RWPE1 (cell line): ENCODE measurements at regions not wholly inside any gene's neighbourhood (a gene's known extent, or its start where the extent isn't known, plus 50 kb on each side); places are given as distances from the start of the nearest gene placed in this dataset.

Source experiments
- CTCF ChIA-PET: fragments of 350-600 bp; sonication (Branson Sonifier 250); formaldehyde crosslinking; extraction: SDS; loops from one replicate; lab custom pipeline; 2021; lab: Yijun Ruan, JAX
- POLR2A ChIA-PET: fragments of 400-600 bp; formaldehyde crosslinking; extraction: SDS; loops from one replicate; lab custom pipeline; 2020; ENCODE audit warnings: antibody characterized with exemption; ENCODE audit not compliant: low non-redundant PET; lab: Yijun Ruan, JAX
- DNase-seq: peaks from one replicate; pipeline ENCODE4 v3.0.0; 2012; ENCODE audit warnings: low spot score
- H3K27ac ChIP-seq: fragments of 450-650 bp; 2 replicates; pipeline ENCODE4 v1.5.1; 2017
- TF ChIP-seq, protein P1 (sequence below): fragments of 450-650 bp; conservative IDR thresholded peaks from 2 replicates; pipeline ENCODE4 v1.5.1; 2017; ENCODE audit warnings: low read depth, mild to moderate bottlenecking

DNA sequence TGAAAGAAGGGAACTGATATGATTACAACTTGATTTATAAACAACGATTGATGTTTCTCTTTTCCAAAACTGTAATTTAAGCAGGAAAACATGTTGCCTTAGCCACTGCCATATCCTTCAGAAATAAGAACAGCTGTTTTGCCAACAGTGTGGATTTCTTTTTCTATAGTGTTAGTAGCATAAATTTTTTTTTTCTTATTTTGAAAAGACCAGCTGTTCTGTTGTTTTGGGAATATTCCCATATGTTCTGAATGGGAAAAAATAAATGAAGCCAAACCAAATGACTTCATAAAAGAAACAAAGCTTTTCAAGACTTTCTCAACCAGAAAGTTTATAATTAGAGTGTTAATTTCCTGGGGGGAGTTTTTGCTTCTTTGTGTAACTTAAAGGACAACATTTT lies 83.9 kb upstream of the ARHGAP24 start:
- POLR2A ChIA-PET: no interaction called here
- no peak overlapping the region for H3K27ac ChIP-seq
- CTCF ChIA-PET: no interaction called here
- DNase-seq: no peak
- TF ChIP-seq, protein P1, sequence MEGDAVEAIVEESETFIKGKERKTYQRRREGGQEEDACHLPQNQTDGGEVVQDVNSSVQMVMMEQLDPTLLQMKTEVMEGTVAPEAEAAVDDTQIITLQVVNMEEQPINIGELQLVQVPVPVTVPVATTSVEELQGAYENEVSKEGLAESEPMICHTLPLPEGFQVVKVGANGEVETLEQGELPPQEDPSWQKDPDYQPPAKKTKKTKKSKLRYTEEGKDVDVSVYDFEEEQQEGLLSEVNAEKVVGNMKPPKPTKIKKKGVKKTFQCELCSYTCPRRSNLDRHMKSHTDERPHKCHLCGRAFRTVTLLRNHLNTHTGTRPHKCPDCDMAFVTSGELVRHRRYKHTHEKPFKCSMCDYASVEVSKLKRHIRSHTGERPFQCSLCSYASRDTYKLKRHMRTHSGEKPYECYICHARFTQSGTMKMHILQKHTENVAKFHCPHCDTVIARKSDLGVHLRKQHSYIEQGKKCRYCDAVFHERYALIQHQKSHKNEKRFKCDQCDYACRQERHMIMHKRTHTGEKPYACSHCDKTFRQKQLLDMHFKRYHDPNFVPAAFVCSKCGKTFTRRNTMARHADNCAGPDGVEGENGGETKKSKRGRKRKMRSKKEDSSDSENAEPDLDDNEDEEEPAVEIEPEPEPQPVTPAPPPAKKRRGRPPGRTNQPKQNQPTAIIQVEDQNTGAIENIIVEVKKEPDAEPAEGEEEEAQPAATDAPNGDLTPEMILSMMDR: no peak

DNA sequence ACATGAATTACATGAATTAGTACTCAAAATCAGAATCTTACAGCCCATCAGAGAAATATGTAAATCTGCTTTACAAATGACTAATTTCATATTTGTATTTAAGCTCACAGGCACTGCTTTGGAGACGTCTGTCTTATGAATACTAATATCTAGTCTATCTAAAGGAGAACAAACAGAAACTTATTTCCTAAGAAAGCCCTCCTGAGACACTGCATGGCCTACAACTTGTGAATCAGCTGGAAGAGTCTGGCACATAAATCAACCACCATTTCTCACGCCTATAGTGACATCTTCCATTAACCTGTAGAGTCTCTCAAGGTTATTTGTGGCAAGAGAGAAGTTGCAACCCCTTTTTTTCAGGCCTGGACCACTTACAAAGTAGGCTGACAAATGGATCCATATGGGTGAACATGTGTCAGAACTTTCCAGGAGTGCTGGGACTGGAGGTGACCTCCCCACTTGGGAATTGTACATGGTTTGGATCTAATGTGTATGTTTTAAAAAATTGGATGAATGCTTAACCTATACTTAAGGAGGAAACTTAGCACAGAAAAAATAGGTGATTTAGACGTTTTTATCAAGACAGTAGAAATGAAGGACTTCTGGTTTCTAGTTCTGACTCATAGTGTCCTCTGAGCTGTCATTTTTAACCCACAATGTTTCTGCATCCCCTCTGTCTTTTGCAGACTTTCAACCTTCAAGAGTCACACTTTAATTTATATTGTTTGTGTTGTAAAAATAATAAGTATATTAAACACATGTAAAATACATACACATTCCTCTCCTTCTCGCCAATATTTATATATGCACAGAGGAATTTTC lies 83.2 kb upstream of the ARHGAP24 start:
- TF ChIP-seq, protein P1: no peak
- POLR2A ChIA-PET: no interaction called here
- no peak overlapping the region for H3K27ac ChIP-seq
- DNase-seq: no peak
- CTCF ChIA-PET: no interaction called here

GRCh38 chr4:85393201-85393600 lies 81.7 kb upstream of the ARHGAP24 start:
- no peak for DNase-seq
- H3K27ac ChIP-seq: no peak overlapping the region
- ChIA-PET CTCF (interaction anchor here (0.6 kb wide), 1 partner anchor 119 kb away, joined by 3 read pairs; no protein-coding TSS in a partner anchor), POLR2A (no interaction called here)
- TF ChIP-seq, protein P1: no peak

DNA sequence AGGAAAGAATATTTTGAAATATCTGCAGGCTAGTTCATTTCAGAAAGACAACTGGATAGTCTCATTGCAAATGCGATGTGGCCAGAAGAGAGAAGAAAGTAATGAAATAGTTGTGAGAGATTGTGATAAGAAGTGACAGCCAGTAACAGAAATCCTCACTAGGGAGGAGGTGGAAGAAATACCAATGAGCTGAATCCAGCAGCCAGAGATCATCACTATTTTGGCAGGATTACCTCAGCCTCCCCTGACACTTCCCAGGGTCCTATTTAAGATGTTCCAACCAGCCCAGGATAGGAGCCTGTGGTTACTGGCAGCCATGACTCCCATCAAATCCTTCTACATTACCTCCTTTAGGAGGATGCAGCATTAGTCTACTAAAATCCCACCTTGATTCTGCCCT lies 76.7 kb upstream of the ARHGAP24 start:
- POLR2A ChIA-PET: no interaction called here
- TF ChIP-seq, protein P1: no peak
- no peak for DNase-seq
- CTCF ChIA-PET: no interaction called here
- no peak overlapping the region for H3K27ac ChIP-seq

- CTCF ChIA-PET: no interaction called here
These were observed 75.7 kb upstream of the ARHGAP24 start for GRCh38 chr4:85399270-85399669.

GRCh38 chr4:85402371-85402770 lies 72.6 kb upstream of the ARHGAP24 start:
- no peak overlapping the region for H3K27ac ChIP-seq

More at GRCh38 chr4:85399270-85399669, 75.7 kb upstream of the ARHGAP24 start:
- POLR2A ChIA-PET: no interaction called here
- H3K27ac ChIP-seq: no peak overlapping the region
- DNase-seq: no peak
- TF ChIP-seq, protein P1: no peak

More at GRCh38 chr4:85402371-85402770, 72.6 kb upstream of the ARHGAP24 start:
- ChIA-PET POLR2A (no interaction called here), CTCF (no interaction called here)
- TF ChIP-seq, protein P1: no peak
- DNase-seq: no peak
